Activated naive CD4-positive, alpha-beta T cell treated with anti-CD3 and anti-CD28 coated beads, Interleukin-2, amount 50 U/mL, for 24 hours (primary cell): ENCODE measurements at regions not wholly inside any gene's neighbourhood (a gene's known extent, or its start where the extent isn't known, plus 50 kb on each side); places are given as distances from the start of the nearest gene placed in this dataset.

Source experiments
- H3K27ac Mint-ChIP-seq: one replicate; pipeline ENCODE4 v1.8.0; 2021; ENCODE audit warnings: mild to moderate bottlenecking, mixed read lengths
- H3K27me3 Mint-ChIP-seq: one replicate; pipeline ENCODE4 v1.8.0; 2021; ENCODE audit warnings: mixed read lengths
- H3K36me3 Mint-ChIP-seq: one replicate; pipeline ENCODE4 v1.8.0; 2021; ENCODE audit warnings: mixed read lengths
- H3K4me1 Mint-ChIP-seq: one replicate; pipeline ENCODE4 v1.8.0; 2021; ENCODE audit warnings: mixed read lengths
- H3K4me3 Mint-ChIP-seq: one replicate; pipeline ENCODE4 v1.8.0; 2021; ENCODE audit warnings: mild to moderate bottlenecking, mixed read lengths
- H3K9me3 Mint-ChIP-seq: one replicate; pipeline ENCODE4 v1.8.0; 2021; ENCODE audit warnings: mixed read lengths

DNA sequence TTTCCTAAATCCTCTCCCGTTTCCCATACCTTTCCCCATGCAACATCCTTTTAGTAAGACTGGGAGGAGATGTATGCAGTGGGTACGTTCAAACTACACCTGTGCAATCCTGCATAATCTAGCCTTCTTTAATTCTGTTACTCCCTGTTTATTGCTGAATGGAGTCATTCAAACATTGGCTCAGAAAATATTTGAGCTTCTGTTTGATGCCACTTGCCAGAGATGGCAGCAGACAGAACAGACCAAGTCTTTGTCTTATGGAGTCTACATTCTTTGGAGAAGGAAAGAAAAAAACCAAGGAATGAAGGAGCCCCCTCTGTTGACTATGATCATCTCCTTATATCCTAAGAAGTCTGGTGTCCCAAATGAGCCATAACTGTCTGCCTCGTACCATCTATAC lies 288.8 kb downstream of the HAPSTR1 start:
- H3K27me3 Mint-ChIP-seq: no peaks in the 10 kb centered on the region
- H3K9me3 Mint-ChIP-seq: no peaks in the 10 kb centered on the region
- H3K4me1 Mint-ChIP-seq: no peaks in the 10 kb centered on the region
- H3K36me3 Mint-ChIP-seq: no peaks in the 10 kb centered on the region
- no peak overlapping the region for H3K4me3 Mint-ChIP-seq
- no peak overlapping the region for H3K27ac Mint-ChIP-seq

DNA sequence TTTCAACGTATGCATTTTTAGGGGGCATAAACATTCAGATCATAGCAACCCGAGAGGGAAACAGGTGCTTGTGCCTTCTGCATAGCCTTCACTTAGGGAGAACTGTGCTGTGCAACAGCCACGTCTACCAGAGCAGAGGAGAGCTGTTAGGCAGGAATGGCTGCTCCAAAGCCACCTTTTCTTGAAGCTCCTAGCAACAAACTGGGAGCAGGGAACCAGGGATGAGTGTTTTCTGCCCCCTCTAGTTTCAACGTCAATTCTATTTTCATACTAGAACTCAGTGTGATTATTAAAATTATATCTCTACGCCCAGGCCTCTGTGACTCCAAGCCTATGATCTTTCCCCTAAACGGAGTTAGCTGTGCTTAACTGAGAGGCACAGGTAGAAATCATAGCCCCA lies 290.0 kb downstream of the HAPSTR1 start:
- H3K4me3 Mint-ChIP-seq: no peak overlapping the region
- H3K27ac Mint-ChIP-seq: no peak overlapping the region
- no peaks in the 10 kb centered on the region for H3K9me3 Mint-ChIP-seq
- H3K36me3 Mint-ChIP-seq: no peaks in the 10 kb centered on the region
- H3K27me3 Mint-ChIP-seq: no peaks in the 10 kb centered on the region
- H3K4me1 Mint-ChIP-seq: no peaks in the 10 kb centered on the region

DNA sequence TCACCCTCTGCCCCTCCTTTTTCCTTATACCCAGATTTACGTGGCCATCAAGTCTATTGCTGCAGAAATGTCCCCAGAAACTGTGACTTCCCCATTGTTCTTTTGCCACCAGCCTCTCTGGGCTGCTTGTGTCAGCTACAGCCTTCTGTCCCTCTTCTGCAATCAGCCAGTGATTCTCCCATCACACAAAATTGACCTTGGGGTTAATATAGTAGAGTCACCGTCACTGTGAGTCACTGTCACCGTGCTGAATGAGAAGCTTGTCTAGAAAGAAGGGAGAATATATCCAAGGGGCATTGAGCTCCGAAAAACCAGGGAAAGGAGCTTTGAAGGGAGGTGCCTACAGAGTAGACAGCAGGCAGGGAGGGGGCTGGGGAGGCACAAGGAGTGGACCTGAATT lies 290.5 kb downstream of the HAPSTR1 start:
- Mint-ChIP-seq H3K27ac (no peak overlapping the region), H3K9me3 (no peaks in the 10 kb centered on the region), H3K27me3 (no peaks in the 10 kb centered on the region), H3K4me1 (no peaks in the 10 kb centered on the region), H3K4me3 (no peak overlapping the region), H3K36me3 (no peaks in the 10 kb centered on the region)

- Mint-ChIP-seq H3K4me3 (no peak overlapping the region), H3K9me3 (peaks cover 11% of the 10 kb centered on the region), H3K36me3 (no peaks in the 10 kb centered on the region), H3K27me3 (no peaks in the 10 kb centered on the region), H3K4me1 (no peaks in the 10 kb centered on the region), H3K27ac (no peak overlapping the region)
Measured at GRCh38 chr16:9383281-9383680, 291.8 kb downstream of the HAPSTR1 start.

- H3K4me3 Mint-ChIP-seq: no peak overlapping the region
- H3K9me3 Mint-ChIP-seq: peaks cover 17% of the 10 kb centered on the region
- no peaks in the 10 kb centered on the region for H3K36me3 Mint-ChIP-seq
- no peaks in the 10 kb centered on the region for H3K27me3 Mint-ChIP-seq
- H3K27ac Mint-ChIP-seq: no peak overlapping the region
- H3K4me1 Mint-ChIP-seq: no peaks in the 10 kb centered on the region
Measured at GRCh38 chr16:9384141-9384540, 292.7 kb downstream of the HAPSTR1 start.

DNA sequence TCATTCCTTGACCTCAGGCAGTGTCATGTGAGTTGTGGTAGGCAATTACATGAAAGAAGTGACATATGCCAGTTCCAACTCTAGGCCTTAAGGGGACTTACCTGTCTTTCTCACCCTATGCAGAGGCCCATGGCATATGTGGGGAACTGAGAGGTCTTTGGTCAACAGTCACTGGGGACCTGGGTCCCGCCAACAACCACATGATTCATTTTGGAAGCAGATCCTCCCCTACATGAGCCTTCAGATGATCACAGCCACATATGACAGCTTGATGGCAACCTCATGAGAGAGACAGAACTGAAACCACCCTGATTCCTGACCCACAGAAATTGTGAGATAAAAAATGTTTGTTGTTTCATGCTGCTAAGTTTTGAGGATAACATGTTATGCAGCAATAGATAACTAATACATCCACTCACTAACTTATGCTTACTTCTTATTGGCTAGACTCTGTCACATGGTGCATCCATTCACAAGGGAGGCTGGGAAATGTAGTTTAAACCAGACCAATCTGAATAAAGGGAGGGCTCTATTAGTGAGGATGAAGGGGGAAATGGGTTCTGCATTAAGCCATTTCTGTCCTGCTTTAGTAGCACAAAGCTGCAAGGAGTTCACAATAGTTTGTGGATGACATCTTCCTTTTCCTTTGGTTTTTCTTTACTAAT lies 298.2 kb downstream of the HAPSTR1 start:
- H3K36me3 Mint-ChIP-seq: no peaks in the 10 kb centered on the region
- no peaks in the 10 kb centered on the region for H3K27me3 Mint-ChIP-seq
- no peak overlapping the region for H3K27ac Mint-ChIP-seq
- H3K9me3 Mint-ChIP-seq: peaks cover 24% of the 10 kb centered on the region
- H3K4me1 Mint-ChIP-seq: no peaks in the 10 kb centered on the region
- H3K4me3 Mint-ChIP-seq: no peak overlapping the region

- no peak overlapping the region for H3K27ac Mint-ChIP-seq
- no peaks in the 10 kb centered on the region for H3K27me3 Mint-ChIP-seq
- H3K4me1 Mint-ChIP-seq: no peaks in the 10 kb centered on the region
Measured at GRCh38 chr16:9392956-9393355, 301.5 kb downstream of the HAPSTR1 start.

GRCh38 chr16:9393591-9393990 lies 302.1 kb downstream of the HAPSTR1 start:
- Mint-ChIP-seq H3K27ac (no peak overlapping the region), H3K36me3 (no peaks in the 10 kb centered on the region), H3K4me1 (no peaks in the 10 kb centered on the region), H3K4me3 (no peak overlapping the region), H3K9me3 (peaks cover 15% of the 10 kb centered on the region), H3K27me3 (no peaks in the 10 kb centered on the region)

More at GRCh38 chr16:9392956-9393355, 301.5 kb downstream of the HAPSTR1 start:
- no peak overlapping the region for H3K4me3 Mint-ChIP-seq
- H3K36me3 Mint-ChIP-seq: no peaks in the 10 kb centered on the region
- H3K9me3 Mint-ChIP-seq: peaks cover 20% of the 10 kb centered on the region

GRCh38 chr16:9395958-9396359 lies 304.5 kb downstream of the HAPSTR1 start:
- Mint-ChIP-seq H3K27ac (no peak overlapping the region), H3K27me3 (no peaks in the 10 kb centered on the region), H3K9me3 (peaks cover 10% of the 10 kb centered on the region), H3K36me3 (no peaks in the 10 kb centered on the region), H3K4me3 (no peak overlapping the region), H3K4me1 (no peaks in the 10 kb centered on the region)

GRCh38 chr16:9399573-9399972 lies 308.1 kb downstream of the HAPSTR1 start:
- Mint-ChIP-seq H3K4me3 (no peak overlapping the region), H3K36me3 (no peaks in the 10 kb centered on the region), H3K27ac (no peak overlapping the region), H3K9me3 (peaks cover 4% of the 10 kb centered on the region), H3K4me1 (no peaks in the 10 kb centered on the region), H3K27me3 (no peaks in the 10 kb centered on the region)

- no peak overlapping the region for H3K27ac Mint-ChIP-seq
- H3K27me3 Mint-ChIP-seq: no peaks in the 10 kb centered on the region
- H3K4me1 Mint-ChIP-seq: no peaks in the 10 kb centered on the region
- H3K36me3 Mint-ChIP-seq: no peaks in the 10 kb centered on the region
- peaks cover 4% of the 10 kb centered on the region for H3K9me3 Mint-ChIP-seq
- no peak overlapping the region for H3K4me3 Mint-ChIP-seq
Measured at GRCh38 chr16:9401173-9401572, 309.7 kb downstream of the HAPSTR1 start.

GRCh38 chr16:9402293-9402860 lies 310.9 kb downstream of the HAPSTR1 start:
- H3K36me3 Mint-ChIP-seq: no peaks in the 10 kb centered on the region
- no peak overlapping the region for H3K4me3 Mint-ChIP-seq

GRCh38 chr16:9404811-9405210 lies 313.4 kb downstream of the HAPSTR1 start:
- Mint-ChIP-seq H3K27me3 (no peaks in the 10 kb centered on the region), H3K36me3 (no peaks in the 10 kb centered on the region), H3K27ac (no peak overlapping the region), H3K4me3 (no peak overlapping the region), H3K9me3 (no peaks in the 10 kb centered on the region), H3K4me1 (no peaks in the 10 kb centered on the region)

More at GRCh38 chr16:9402293-9402860, 310.9 kb downstream of the HAPSTR1 start:
- Mint-ChIP-seq H3K27me3 (no peaks in the 10 kb centered on the region), H3K27ac (no peak overlapping the region), H3K4me1 (no peaks in the 10 kb centered on the region), H3K9me3 (no peaks in the 10 kb centered on the region)

- no peak overlapping the region for H3K27ac Mint-ChIP-seq
- H3K9me3 Mint-ChIP-seq: no peaks in the 10 kb centered on the region
- H3K4me1 Mint-ChIP-seq: no peaks in the 10 kb centered on the region
Measured at GRCh38 chr16:9406038-9406712, 314.7 kb downstream of the HAPSTR1 start.

DNA sequence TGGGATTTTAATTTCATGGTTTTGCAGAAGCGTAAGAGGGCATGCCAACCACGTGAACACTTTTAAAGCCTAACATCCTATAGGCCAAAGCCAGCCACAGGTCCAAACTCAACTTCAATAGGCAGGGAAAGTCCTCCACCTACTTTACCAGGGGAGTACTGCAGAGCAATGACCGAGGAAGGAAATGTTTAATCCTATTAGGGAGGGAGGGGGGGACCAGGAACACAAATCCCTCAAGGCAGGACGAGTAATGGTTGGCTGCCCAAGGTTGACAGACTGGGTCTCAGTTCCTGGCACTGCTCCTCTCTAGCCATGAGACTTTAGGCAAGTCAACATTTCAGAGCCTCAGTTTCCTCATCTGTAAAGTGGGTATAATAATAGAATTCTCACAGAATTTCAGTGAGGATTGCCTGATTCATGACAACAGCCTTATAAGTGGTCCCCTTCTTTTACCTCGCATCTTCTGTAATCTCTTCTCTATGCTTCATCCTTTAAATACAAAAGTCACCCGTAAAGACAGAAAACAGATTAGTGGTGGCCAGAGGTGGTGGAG lies 315.8 kb downstream of the HAPSTR1 start:
- Mint-ChIP-seq H3K36me3 (no peaks in the 10 kb centered on the region), H3K9me3 (no peaks in the 10 kb centered on the region), H3K27ac (no peak overlapping the region), H3K4me1 (no peaks in the 10 kb centered on the region), H3K27me3 (no peaks in the 10 kb centered on the region), H3K4me3 (no peak overlapping the region)

More at GRCh38 chr16:9406038-9406712, 314.7 kb downstream of the HAPSTR1 start:
- Mint-ChIP-seq H3K27me3 (no peaks in the 10 kb centered on the region), H3K36me3 (no peaks in the 10 kb centered on the region), H3K4me3 (no peak overlapping the region)

DNA sequence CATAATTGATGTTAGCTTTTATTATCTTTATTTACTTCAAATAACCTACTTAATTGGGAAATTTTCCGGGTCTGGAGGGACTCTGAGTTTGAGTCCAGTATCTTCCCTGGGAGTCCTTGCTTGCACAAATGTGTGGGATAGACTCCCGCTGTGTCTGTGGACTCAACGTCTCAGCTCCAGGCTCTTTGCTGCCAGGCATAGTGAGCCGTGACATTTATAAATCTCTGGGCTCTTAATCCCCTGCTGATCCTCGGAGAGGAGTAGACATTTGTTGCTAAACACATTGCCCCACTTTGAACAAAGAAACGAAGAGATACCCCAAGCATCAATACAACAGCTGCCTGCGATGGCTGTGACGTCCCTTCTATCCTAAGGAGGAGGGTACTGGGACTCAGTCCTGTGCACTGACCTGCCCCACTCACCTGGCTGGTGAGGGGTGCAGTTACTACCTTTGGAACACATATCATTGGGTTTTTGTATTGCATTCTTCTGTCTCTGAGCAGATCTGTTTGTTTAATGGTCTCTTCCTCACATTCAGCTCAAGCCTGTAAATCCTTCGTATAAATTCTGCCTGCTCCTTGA lies 316.9 kb downstream of the HAPSTR1 start:
- Mint-ChIP-seq H3K4me1 (no peaks in the 10 kb centered on the region), H3K4me3 (no peak overlapping the region), H3K9me3 (no peaks in the 10 kb centered on the region), H3K27ac (no peak overlapping the region), H3K36me3 (no peaks in the 10 kb centered on the region), H3K27me3 (no peaks in the 10 kb centered on the region)
